ENCODE measurements at regions not wholly inside any gene's neighbourhood (a gene's known extent, or its start where the extent isn't known, plus 50 kb on each side); places are given as distances from the start of the nearest gene placed in this dataset.
"Not testable (repeated sequence)": the region's sequence is repeated elsewhere in the genome, so short reads cannot be mapped to it uniquely, and the experiment has no call there.

DNA sequence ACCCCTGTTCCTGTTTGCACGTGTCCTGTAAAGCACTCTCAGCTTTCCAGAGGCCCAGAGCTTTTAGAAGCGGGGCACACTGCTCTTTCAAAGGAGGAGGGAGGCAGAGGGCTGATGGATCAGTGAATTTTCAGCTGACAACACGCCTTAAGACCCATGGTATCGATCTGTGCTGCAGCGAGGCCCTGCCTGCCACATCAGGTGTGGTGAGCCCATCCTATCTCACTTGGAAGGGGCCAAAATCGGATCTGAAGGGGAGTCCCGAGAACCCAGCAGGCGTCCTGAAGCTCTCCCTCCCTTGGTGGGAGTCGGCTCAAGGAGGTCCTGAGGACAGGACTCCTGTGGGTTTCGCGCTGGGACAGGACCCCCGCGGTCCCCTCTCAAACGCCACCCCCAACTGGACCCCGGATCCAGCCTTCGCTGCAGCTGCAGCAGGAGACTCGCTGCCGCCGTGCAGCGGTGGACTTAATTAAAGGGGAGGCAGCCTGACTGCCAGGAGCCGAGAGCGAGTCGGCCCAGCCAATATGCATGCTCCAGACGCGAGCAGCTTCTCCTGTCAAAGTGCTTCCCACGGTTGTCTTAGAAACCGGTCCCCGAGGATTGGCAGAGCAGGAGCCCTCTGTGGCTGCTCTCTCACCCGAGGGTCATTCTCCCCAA lies 580.0 kb upstream of the ZNF337 start:
- Histone ChIP-seq H3K4me3 (no peak overlapping the region), H3K36me3 (no peaks in the 10 kb centered on the region), H3K4me1 (no peaks in the 10 kb centered on the region), H3K9me3 (no peaks in the 10 kb centered on the region), H3K27ac (replicated peaks in 1 of 4) (no peak overlapping the region), H3K27me3 (peaks cover 0 to 6% (median 0%) of the 10 kb centered on the region in 4 donors)
- 35% methylated on average over 19 of the region's 29 CpGs for WGBS
- intact Hi-C loops (cut with DNase I), result no loop called here
- no peak for DNase-seq (ENCODE audit: extremely low spot score)
- TF ChIP-seq POLR2A (IDR thresholded peaks at IDR 0.05; ENCODE audit: low read depth) (no peak), EP300 (IDR thresholded peaks at IDR 0.05) (no peak), POLR2AphosphoS5 (IDR thresholded peaks at IDR 0.05) (no peak)
- TF ChIP-seq, protein P1, sequence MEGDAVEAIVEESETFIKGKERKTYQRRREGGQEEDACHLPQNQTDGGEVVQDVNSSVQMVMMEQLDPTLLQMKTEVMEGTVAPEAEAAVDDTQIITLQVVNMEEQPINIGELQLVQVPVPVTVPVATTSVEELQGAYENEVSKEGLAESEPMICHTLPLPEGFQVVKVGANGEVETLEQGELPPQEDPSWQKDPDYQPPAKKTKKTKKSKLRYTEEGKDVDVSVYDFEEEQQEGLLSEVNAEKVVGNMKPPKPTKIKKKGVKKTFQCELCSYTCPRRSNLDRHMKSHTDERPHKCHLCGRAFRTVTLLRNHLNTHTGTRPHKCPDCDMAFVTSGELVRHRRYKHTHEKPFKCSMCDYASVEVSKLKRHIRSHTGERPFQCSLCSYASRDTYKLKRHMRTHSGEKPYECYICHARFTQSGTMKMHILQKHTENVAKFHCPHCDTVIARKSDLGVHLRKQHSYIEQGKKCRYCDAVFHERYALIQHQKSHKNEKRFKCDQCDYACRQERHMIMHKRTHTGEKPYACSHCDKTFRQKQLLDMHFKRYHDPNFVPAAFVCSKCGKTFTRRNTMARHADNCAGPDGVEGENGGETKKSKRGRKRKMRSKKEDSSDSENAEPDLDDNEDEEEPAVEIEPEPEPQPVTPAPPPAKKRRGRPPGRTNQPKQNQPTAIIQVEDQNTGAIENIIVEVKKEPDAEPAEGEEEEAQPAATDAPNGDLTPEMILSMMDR (IDR thresholded peaks at IDR 0.05), result no peak

GRCh38 chr20:26268762-26269161 lies 572.1 kb upstream of the ZNF337 start:
- H3K4me1 ChIP-seq; H3K4me3 ChIP-seq; H3K9me3 ChIP-seq; H3K27me3 ChIP-seq; H3K27ac ChIP-seq (replicated peaks in 1 of 4); H3K36me3 ChIP-seq; DNase-seq (ENCODE audit: extremely low spot score); intact Hi-C loops (cut with DNase I): not testable (repeated sequence)
- 89% methylated on average over 3 of the region's 3 CpGs for WGBS

GRCh38 chr20:26260925-26261324 lies 564.3 kb upstream of the ZNF337 start:
- H3K4me1 ChIP-seq; H3K36me3 ChIP-seq; H3K27me3 ChIP-seq; H3K4me3 ChIP-seq; intact Hi-C loops (cut with DNase I); H3K27ac ChIP-seq (replicated peaks in 1 of 4); H3K9me3 ChIP-seq; DNase-seq (ENCODE audit: extremely low spot score): not testable (repeated sequence)
- WGBS, result 53% methylated on average over 2 of the region's 2 CpGs

DNA sequence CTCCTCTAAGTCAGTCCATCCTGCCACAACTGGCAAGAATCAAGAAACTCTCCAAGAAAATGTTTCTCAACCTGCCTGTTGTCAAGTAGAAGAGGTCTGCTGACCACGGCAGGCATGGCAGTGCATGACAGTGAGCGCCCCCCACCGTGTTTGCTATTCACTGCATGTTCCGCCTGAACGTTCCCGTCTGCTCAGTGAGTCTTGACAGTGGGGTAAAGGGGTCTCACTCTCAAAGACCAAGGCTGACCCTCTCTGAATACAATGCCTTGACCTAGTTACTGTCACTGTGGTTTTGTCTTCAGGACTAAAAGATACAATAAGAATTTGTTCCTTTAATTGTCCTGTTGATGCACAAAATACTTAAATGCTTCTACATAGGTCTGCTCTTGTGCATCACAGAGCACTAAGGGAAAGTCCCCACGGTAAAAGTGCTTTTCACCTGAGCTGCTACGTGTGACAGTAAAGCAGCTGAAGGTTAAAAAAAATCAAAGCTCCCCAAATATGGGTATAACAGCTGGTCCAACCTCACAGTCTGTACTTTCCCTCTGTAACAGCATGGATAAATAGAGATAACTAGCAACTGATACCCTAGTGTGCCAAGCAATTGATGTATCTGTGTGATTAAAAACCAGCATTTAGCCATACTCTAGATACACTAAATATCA lies 555.8 kb upstream of the ZNF337 start:
- 77% methylated on average over 7 of the region's 8 CpGs for WGBS
- DNase-seq (ENCODE audit: extremely low spot score); H3K27ac ChIP-seq (replicated peaks in 1 of 4); intact Hi-C loops (cut with DNase I); H3K27me3 ChIP-seq; H3K4me1 ChIP-seq; H3K9me3 ChIP-seq; H3K4me3 ChIP-seq; H3K36me3 ChIP-seq: not testable (repeated sequence)

GRCh38 chr20:26251376-26251775 lies 554.7 kb upstream of the ZNF337 start:
- H3K4me1 ChIP-seq; intact Hi-C loops (cut with DNase I); H3K27me3 ChIP-seq; H3K27ac ChIP-seq (replicated peaks in 1 of 4); DNase-seq (ENCODE audit: extremely low spot score); H3K4me3 ChIP-seq; H3K36me3 ChIP-seq; H3K9me3 ChIP-seq: not testable (repeated sequence)
- WGBS, result 95% methylated on average over 25 of the region's 29 CpGs

DNA sequence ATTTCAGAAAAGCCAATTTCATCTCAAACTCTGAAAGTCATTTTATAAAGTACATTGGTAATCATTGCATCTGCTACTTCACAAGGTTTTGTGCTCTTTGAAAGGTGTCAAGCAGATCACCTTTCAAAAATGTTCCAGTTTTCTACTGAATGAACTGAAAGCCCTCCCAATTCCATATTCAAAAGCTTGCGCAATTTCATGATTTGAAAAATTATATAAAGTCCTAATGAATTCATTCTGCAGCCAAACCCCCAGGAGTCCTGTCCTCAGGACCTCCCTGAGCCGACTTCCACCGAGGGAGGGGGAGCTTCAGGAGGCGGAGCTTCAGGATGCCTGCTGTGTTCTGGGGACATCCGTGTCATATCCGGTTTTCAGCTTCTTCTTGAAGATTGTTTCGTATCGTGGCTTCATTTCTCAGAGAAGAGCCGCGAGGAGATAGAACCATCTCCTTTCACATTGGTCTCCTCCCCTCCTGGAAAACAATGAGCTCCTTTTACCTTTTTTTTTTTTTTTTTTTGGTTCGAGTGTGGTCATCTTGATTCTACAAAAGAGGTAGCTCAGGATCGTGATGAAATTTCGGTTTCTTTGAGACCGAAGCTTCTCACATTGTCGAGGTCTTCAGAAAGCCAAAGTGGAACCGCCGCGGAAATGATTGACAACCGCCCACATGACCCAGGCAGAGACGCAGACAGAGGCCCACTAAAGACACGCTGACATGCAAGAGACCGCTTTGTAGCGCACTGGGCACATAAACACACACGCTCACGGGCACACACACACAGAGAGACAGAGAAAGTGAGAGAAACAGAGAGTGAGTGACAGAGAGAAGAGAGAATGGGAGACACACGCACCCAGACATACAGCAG lies 553.8 kb upstream of the ZNF337 start:
- DNase-seq (ENCODE audit: extremely low spot score); H3K27ac ChIP-seq (replicated peaks in 1 of 4); intact Hi-C loops (cut with DNase I); H3K36me3 ChIP-seq; H3K9me3 ChIP-seq; H3K4me3 ChIP-seq; H3K27me3 ChIP-seq; H3K4me1 ChIP-seq: not testable (repeated sequence)
- 91% methylated on average over 26 of the region's 26 CpGs for WGBS

GRCh38 chr20:26243731-26244130 lies 547.1 kb upstream of the ZNF337 start:
- 69% methylated on average over 4 of the region's 4 CpGs for WGBS
- intact Hi-C loops (cut with DNase I), result no loop called here
- H3K4me3 ChIP-seq, result no peak overlapping the region

GRCh38 chr20:26220609-26221008 lies 524.0 kb upstream of the ZNF337 start:
- H3K9me3 ChIP-seq; H3K27me3 ChIP-seq; DNase-seq (ENCODE audit: extremely low spot score); intact Hi-C loops (cut with DNase I); H3K36me3 ChIP-seq; H3K4me3 ChIP-seq; H3K27ac ChIP-seq (replicated peaks in 1 of 4); H3K4me1 ChIP-seq: not testable (repeated sequence)
- 82% methylated on average over 1 of the region's 1 CpG for WGBS

More at GRCh38 chr20:26243731-26244130, 547.1 kb upstream of the ZNF337 start:
- Histone ChIP-seq H3K27ac (replicated peaks in 1 of 4) (no peak overlapping the region), H3K9me3 (peaks cover 0 to 4% (median 0%) of the 10 kb centered on the region in 4 donors), H3K27me3 (no peaks in the 10 kb centered on the region), H3K4me1 (no peaks in the 10 kb centered on the region), H3K36me3 (no peaks in the 10 kb centered on the region)
- no peak for TF ChIP-seq POLR2A (IDR thresholded peaks at IDR 0.05; ENCODE audit: low read depth)
- TF ChIP-seq POLR2AphosphoS5 (IDR thresholded peaks at IDR 0.05), result no peak
- TF ChIP-seq EP300 (IDR thresholded peaks at IDR 0.05), result no peak
- TF ChIP-seq, protein P1 (IDR thresholded peaks at IDR 0.05), result no peak
- DNase-seq (ENCODE audit: extremely low spot score), result no peak

DNA sequence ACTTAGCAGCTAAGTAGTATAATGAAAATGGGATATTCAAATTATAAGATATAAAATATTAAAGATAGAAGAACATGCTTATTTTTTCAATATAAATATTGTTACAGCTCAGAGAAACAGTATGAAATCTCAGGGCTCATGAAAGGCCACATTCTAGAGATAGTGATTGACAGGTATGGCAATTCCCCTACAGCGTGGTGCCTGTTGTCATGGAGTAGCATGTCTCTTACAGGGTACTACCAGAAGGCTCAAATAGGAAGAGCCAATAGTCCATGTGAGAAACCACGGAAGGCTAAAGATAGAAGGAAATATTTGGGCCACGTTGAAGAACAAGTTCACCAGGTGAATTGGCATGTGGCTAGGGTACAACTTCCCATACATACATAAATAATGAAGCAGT lies 522.9 kb upstream of the ZNF337 start:
- H3K27ac ChIP-seq (replicated peaks in 1 of 4); H3K4me3 ChIP-seq; H3K36me3 ChIP-seq; intact Hi-C loops (cut with DNase I); DNase-seq (ENCODE audit: extremely low spot score); H3K9me3 ChIP-seq; H3K27me3 ChIP-seq; H3K4me1 ChIP-seq: not testable (repeated sequence)
- WGBS, result 79% methylated on average over 3 of the region's 3 CpGs

All from esophagus muscularis mucosa (tissue), 4 donors.